Glutamatergic neuron (in vitro differentiated cells): ENCODE measurements at regions not wholly inside any gene's neighbourhood (a gene's known extent, or its start where the extent isn't known, plus 50 kb on each side); places are given as distances from the start of the nearest gene placed in this dataset.

Experiments used
- DNase-seq: peaks from one replicate; pipeline ENCODE4 v3.0.0; 2022
- H3K27ac Mint-ChIP-seq: one replicate; pipeline ENCODE4 v1.8.0; 2020; ENCODE audit warnings: mild to moderate bottlenecking, mixed read lengths, inconsistent platforms; ENCODE audit not compliant: unreplicated experiment
- H3K27me3 Mint-ChIP-seq: one replicate; pipeline ENCODE4 v1.8.0; 2020; ENCODE audit warnings: mild to moderate bottlenecking, moderate library complexity, mixed read lengths, inconsistent platforms; ENCODE audit not compliant: unreplicated experiment
- H3K36me3 Mint-ChIP-seq: one replicate; pipeline ENCODE4 v1.8.0; 2020; ENCODE audit warnings: mild to moderate bottlenecking, mixed read lengths, inconsistent platforms; ENCODE audit not compliant: unreplicated experiment
- H3K4me1 Mint-ChIP-seq: one replicate; pipeline ENCODE4 v1.8.0; 2020; ENCODE audit warnings: mild to moderate bottlenecking, low read depth, mixed read lengths, inconsistent platforms; ENCODE audit not compliant: unreplicated experiment
- H3K4me3 Mint-ChIP-seq: one replicate; pipeline ENCODE4 v1.8.0; 2020; ENCODE audit warnings: mild to moderate bottlenecking, mixed read lengths, inconsistent platforms; ENCODE audit not compliant: unreplicated experiment
- H3K9me3 Mint-ChIP-seq: one replicate; pipeline ENCODE4 v1.8.0; 2020; ENCODE audit warnings: mild to moderate bottlenecking, moderate library complexity, mixed read lengths, inconsistent platforms; ENCODE audit not compliant: unreplicated experiment
- TF ChIP-seq, protein P1 (sequence below): fragments of 200-600 bp; sonication (generic); IDR thresholded peaks from one replicate; pipeline ENCODE4 v1.5.0; 2021; ENCODE audit not compliant: partially characterized antibody, unreplicated experiment

DNA sequence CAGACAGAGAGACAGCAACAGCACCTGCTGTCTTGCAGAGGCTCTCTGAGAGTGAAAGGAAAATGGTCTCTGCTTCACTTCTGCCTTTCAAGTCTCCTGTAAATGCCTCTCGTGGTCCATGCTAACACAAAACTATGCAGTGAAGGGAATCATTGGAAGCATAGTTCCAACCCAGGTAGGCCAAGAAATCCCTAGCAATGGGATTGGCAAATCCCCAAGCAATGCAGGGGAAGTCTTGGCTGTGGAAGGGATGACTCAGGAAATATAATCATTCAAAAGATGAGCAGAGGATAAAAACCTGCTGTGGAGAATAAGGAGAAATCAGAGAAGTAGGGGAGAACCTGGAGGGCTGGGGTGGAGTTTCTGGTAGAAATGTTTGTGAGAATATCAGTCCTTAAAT, 216.1 kb upstream of the ZBED5 start:
- TF ChIP-seq, protein P1, sequence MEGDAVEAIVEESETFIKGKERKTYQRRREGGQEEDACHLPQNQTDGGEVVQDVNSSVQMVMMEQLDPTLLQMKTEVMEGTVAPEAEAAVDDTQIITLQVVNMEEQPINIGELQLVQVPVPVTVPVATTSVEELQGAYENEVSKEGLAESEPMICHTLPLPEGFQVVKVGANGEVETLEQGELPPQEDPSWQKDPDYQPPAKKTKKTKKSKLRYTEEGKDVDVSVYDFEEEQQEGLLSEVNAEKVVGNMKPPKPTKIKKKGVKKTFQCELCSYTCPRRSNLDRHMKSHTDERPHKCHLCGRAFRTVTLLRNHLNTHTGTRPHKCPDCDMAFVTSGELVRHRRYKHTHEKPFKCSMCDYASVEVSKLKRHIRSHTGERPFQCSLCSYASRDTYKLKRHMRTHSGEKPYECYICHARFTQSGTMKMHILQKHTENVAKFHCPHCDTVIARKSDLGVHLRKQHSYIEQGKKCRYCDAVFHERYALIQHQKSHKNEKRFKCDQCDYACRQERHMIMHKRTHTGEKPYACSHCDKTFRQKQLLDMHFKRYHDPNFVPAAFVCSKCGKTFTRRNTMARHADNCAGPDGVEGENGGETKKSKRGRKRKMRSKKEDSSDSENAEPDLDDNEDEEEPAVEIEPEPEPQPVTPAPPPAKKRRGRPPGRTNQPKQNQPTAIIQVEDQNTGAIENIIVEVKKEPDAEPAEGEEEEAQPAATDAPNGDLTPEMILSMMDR: no peak
- H3K4me3 Mint-ChIP-seq: no peak overlapping the region
- no peak overlapping the region for H3K27ac Mint-ChIP-seq
- peaks cover 14% of the 10 kb centered on the region for H3K9me3 Mint-ChIP-seq
- H3K27me3 Mint-ChIP-seq: peaks cover 2% of the 10 kb centered on the region
- no peaks in the 10 kb centered on the region for H3K36me3 Mint-ChIP-seq
- no peak for DNase-seq
- peaks cover 22% of the 10 kb centered on the region for H3K4me1 Mint-ChIP-seq

DNA sequence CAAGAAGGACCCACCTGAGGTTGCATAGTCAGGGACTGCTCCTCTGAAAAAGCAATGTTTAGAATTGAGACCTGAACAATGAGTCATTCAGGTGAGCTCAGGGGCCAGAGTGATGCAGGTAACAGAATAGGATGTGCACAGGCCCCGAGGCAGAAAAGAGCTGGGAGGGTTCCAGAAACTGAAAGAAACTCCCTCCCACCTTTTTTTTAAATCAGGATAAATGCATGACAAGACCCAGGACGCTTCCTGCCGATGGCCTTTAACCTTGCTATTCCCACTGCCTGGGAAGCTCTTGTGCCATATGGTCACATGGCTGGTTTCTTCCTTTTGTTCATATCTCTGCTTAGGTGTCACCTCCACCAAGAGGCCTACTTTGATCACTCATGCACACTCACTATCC, 214.2 kb upstream of the ZBED5 start:
- H3K4me1 Mint-ChIP-seq: peaks cover 19% of the 10 kb centered on the region
- DNase-seq: no peak
- TF ChIP-seq, protein P1: no peak
- H3K27me3 Mint-ChIP-seq: peaks cover 2% of the 10 kb centered on the region
- H3K36me3 Mint-ChIP-seq: no peaks in the 10 kb centered on the region
- H3K27ac Mint-ChIP-seq: peak overlapping the region; percentile 1
- H3K9me3 Mint-ChIP-seq: peaks cover 12% of the 10 kb centered on the region
- H3K4me3 Mint-ChIP-seq: peak overlapping the region; percentile 7

DNA sequence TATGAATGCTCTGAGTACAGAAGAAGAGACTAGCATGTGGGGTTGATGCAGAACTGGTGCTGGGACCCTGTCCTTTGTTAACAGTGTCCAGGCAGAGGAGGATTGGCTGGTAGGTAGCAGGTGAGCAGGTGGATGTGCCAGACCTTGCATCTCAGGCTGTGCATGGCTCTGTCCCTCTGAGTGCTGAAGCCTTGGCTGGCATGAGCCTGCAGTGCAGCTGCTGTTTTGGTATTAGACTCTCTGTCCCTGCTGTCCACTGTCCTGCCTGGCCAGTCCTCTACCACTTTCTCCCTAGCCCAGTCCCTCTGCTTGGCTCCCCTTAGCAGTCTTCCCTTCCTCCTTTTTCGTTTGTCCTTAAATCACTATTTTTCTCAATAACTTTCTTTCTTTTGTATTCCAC, 213.6 kb upstream of the ZBED5 start:
- Mint-ChIP-seq H3K36me3 (no peaks in the 10 kb centered on the region), H3K27ac (no peak overlapping the region), H3K4me3 (no peak overlapping the region), H3K27me3 (no peaks in the 10 kb centered on the region), H3K4me1 (peaks cover 19% of the 10 kb centered on the region), H3K9me3 (peaks cover 12% of the 10 kb centered on the region)
- TF ChIP-seq, protein P1: no peak
- no peak for DNase-seq

DNA sequence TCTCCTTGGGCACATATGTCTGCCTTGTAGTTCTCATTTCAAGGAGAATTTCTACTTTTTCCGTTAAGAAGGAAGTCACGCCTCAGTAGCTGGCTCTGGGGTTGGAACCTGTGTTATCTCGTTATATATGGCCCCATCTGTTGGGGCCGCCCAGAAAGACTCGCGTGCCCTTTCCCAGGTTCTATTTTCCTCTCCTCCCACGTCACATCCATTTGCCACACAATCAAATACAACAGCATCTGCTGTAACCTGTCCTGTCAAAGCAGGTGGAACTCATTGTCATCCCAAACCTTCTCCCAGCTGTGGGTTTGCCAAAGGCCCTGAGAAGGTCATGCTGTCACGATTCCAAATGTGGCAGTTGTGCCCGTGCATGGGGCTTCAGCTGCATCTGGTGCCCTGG, 213.1 kb upstream of the ZBED5 start:
- TF ChIP-seq, protein P1: no peak
- Mint-ChIP-seq H3K27ac (no peak overlapping the region), H3K27me3 (no peaks in the 10 kb centered on the region), H3K36me3 (no peaks in the 10 kb centered on the region), H3K9me3 (peaks cover 12% of the 10 kb centered on the region), H3K4me1 (peaks cover 19% of the 10 kb centered on the region), H3K4me3 (no peak overlapping the region)
- no peak for DNase-seq

DNA sequence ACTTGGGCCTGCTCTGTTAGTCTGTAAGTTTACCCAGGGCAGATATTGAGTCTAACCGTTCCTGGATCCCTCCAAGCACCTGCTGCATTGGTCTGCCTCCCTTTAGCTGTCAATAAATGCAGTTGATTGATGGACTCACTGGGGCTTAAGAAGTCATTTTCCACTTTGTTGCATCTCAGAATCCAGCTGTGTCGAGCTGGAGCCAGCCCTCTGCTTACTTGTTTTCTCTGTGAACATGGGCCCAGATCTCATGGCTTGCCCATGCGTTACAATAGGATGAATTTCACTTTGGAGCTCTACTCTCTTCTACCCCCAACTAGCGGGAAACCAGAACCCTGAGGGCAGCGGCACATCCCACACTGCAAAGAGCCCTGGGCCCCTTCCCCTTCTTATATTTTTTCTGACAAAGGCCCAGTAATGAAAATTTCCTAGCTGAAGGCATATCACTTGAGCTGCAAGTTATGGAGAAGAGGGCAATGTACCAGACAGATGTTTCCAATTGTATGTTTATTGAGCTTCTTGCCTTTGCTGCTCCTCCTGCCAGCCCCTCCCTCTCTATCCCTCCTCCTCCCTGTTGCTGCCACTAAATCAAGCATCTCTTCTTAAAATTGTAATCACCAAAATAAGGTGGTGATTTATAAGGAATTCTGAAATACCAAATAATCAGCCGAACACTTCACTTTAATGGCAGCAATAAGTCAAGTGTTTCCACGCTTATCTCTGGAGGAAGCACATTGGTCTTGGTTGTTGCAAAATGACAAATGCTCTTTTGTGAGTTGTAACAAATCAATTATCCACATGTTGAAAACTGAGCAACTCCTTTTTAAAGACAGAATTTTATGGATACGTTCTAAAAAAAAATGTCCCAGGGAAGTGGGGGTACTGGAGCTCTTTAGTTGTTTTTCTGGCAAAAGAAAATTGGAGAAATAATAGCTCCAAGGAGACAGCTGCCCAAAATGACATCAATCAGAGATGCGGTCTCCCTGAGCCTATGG, 212.3 kb upstream of the ZBED5 start:
- Mint-ChIP-seq H3K4me1 (peaks cover 18% of the 10 kb centered on the region), H3K27me3 (no peaks in the 10 kb centered on the region)
- DNase-seq: no peak

More for the DNA sequence above, 212.3 kb upstream of the ZBED5 start:
- peaks cover 12% of the 10 kb centered on the region for H3K9me3 Mint-ChIP-seq
- no peak overlapping the region for H3K4me3 Mint-ChIP-seq
- TF ChIP-seq, protein P1: no peak
- H3K27ac Mint-ChIP-seq: no peak overlapping the region
- H3K36me3 Mint-ChIP-seq: no peaks in the 10 kb centered on the region
